ENCODE measurements at regions not wholly inside any gene's neighbourhood (a gene's known extent, or its start where the extent isn't known, plus 50 kb on each side); places are given as distances from the start of the nearest gene placed in this dataset.

- TF ChIP-seq, protein P1, sequence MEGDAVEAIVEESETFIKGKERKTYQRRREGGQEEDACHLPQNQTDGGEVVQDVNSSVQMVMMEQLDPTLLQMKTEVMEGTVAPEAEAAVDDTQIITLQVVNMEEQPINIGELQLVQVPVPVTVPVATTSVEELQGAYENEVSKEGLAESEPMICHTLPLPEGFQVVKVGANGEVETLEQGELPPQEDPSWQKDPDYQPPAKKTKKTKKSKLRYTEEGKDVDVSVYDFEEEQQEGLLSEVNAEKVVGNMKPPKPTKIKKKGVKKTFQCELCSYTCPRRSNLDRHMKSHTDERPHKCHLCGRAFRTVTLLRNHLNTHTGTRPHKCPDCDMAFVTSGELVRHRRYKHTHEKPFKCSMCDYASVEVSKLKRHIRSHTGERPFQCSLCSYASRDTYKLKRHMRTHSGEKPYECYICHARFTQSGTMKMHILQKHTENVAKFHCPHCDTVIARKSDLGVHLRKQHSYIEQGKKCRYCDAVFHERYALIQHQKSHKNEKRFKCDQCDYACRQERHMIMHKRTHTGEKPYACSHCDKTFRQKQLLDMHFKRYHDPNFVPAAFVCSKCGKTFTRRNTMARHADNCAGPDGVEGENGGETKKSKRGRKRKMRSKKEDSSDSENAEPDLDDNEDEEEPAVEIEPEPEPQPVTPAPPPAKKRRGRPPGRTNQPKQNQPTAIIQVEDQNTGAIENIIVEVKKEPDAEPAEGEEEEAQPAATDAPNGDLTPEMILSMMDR (IDR thresholded peaks at IDR 0.05): no peak
- no peak for TF ChIP-seq EZH2 (IDR thresholded peaks at IDR 0.05; ENCODE audit: borderline replicate concordance, insufficient read depth, low read depth, low read length, poor library complexity, severe bottlenecking)
Measured at GRCh38 chr4:81802285-81802846, 330.7 kb upstream of the RASGEF1B start.
